ENCODE measurements at regions not wholly inside any gene's neighbourhood (a gene's known extent, or its start where the extent isn't known, plus 50 kb on each side); places are given as distances from the start of the nearest gene placed in this dataset.

GRCh38 chr13:85709072-85709471 lies 90.1 kb downstream of the SLITRK6 start:
- TF ChIP-seq CTCF (conservative IDR thresholded peaks at IDR 0.05; ENCODE audit: low read depth in 2 of 2): no peak
- no peak for TF ChIP-seq JUNB (IDR thresholded peaks at IDR 0.05; ENCODE audit: unreplicated experiment)
- no peak for TF ChIP-seq EZH2 (IDR thresholded peaks at IDR 0.05; ENCODE audit: low read depth, unreplicated experiment)
- TF ChIP-seq, protein P1, sequence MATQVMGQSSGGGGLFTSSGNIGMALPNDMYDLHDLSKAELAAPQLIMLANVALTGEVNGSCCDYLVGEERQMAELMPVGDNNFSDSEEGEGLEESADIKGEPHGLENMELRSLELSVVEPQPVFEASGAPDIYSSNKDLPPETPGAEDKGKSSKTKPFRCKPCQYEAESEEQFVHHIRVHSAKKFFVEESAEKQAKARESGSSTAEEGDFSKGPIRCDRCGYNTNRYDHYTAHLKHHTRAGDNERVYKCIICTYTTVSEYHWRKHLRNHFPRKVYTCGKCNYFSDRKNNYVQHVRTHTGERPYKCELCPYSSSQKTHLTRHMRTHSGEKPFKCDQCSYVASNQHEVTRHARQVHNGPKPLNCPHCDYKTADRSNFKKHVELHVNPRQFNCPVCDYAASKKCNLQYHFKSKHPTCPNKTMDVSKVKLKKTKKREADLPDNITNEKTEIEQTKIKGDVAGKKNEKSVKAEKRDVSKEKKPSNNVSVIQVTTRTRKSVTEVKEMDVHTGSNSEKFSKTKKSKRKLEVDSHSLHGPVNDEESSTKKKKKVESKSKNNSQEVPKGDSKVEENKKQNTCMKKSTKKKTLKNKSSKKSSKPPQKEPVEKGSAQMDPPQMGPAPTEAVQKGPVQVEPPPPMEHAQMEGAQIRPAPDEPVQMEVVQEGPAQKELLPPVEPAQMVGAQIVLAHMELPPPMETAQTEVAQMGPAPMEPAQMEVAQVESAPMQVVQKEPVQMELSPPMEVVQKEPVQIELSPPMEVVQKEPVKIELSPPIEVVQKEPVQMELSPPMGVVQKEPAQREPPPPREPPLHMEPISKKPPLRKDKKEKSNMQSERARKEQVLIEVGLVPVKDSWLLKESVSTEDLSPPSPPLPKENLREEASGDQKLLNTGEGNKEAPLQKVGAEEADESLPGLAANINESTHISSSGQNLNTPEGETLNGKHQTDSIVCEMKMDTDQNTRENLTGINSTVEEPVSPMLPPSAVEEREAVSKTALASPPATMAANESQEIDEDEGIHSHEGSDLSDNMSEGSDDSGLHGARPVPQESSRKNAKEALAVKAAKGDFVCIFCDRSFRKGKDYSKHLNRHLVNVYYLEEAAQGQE (IDR thresholded peaks at IDR 0.05; ENCODE audit: unreplicated experiment): no peak
- no peak for TF ChIP-seq NANOG (IDR thresholded peaks at IDR 0.05; ENCODE audit: borderline replicate concordance)
- TF ChIP-seq ZNF114 (CRISPR knock-in tag; IDR thresholded peaks at IDR 0.05): no peak
- no peak for TF ChIP-seq POLR2AphosphoS5 (IDR thresholded peaks at IDR 0.05; ENCODE audit: low read depth)
